HG03354 (cell line): ENCODE measurements at regions not wholly inside any gene's neighbourhood (a gene's known extent, or its start where the extent isn't known, plus 50 kb on each side); places are given as distances from the start of the nearest gene placed in this dataset.
A peak's percentile ranks its signal among the peaks of the same experiment; 100 is the strongest.

ENCODE experiments used
- ATAC-seq: cut with Tn5 transposase; IDR thresholded peaks from one replicate; pipeline ENCODE4 v1.9.1; 2021; ENCODE audit warnings: mild to moderate bottlenecking; ENCODE audit not compliant: unreplicated experiment, poor library complexity, severe bottlenecking

GRCh38 chr18:73927496-73927895 is 220.1 kb downstream of the FBXO15 start:
- no peak for ATAC-seq

GRCh38 chr18:73924836-73925235 is 222.8 kb downstream of the FBXO15 start:
- no peak for ATAC-seq

GRCh38 chr18:73924307-73924706 is 223.3 kb downstream of the FBXO15 start:
- no peak for ATAC-seq

GRCh38 chr18:73923866-73924265 is 223.8 kb downstream of the FBXO15 start:
- no peak for ATAC-seq

- no peak for ATAC-seq
These were observed 227.6 kb downstream of the FBXO15 start for GRCh38 chr18:73920033-73920432.

- ATAC-seq, result no peak
These were observed 228.8 kb downstream of the FBXO15 start for GRCh38 chr18:73918816-73919215.

GRCh38 chr18:73917046-73917445 is 230.6 kb downstream of the FBXO15 start:
- no peak for ATAC-seq

- ATAC-seq, result no peak
These were observed 234.1 kb downstream of the FBXO15 start for GRCh38 chr18:73913505-73913904.

- no peak for ATAC-seq
These were observed 239.3 kb downstream of the FBXO15 start for GRCh38 chr18:73908323-73908722.

- no peak for ATAC-seq
These were observed 246.1 kb downstream of the FBXO15 start for GRCh38 chr18:73901566-73901965.

GRCh38 chr18:73901151-73901550 is 246.5 kb downstream of the FBXO15 start:
- ATAC-seq, result no peak

GRCh38 chr18:73900106-73900835 is 247.4 kb downstream of the FBXO15 start:
- no peak for ATAC-seq

- ATAC-seq, result no peak
These were observed 250.1 kb downstream of the FBXO15 start for GRCh38 chr18:73897517-73897916.

GRCh38 chr18:73896685-73897084 is 250.9 kb downstream of the FBXO15 start:
- peak; percentile 71 for ATAC-seq

GRCh38 chr18:73895701-73896100 is 251.9 kb downstream of the FBXO15 start:
- ATAC-seq, result no peak

GRCh38 chr18:73893880-73894279 is 253.8 kb downstream of the FBXO15 start:
- no peak for ATAC-seq

- no peak for ATAC-seq
These were observed 255.8 kb downstream of the FBXO15 start for GRCh38 chr18:73891572-73892421.

- no peak for ATAC-seq
These were observed 259.1 kb downstream of the FBXO15 start for GRCh38 chr18:73888565-73888964.

- no peak for ATAC-seq
These were observed 259.8 kb downstream of the FBXO15 start for GRCh38 chr18:73887801-73888200.

GRCh38 chr18:73884868-73885267 is 262.8 kb downstream of the FBXO15 start:
- no peak for ATAC-seq

GRCh38 chr18:73881396-73881917 is 266.2 kb downstream of the FBXO15 start:
- no peak for ATAC-seq
